ENCODE measurements at regions not wholly inside any gene's neighbourhood (a gene's known extent, or its start where the extent isn't known, plus 50 kb on each side); places are given as distances from the start of the nearest gene placed in this dataset.

- H3K4me3 ChIP-seq (ENCODE audit: low read depth, low read length) = no peak overlapping the region
- no peak for DNase-seq (ENCODE audit: low read depth)
- TF ChIP-seq CTCF (conservative IDR thresholded peaks at IDR 0.05; ENCODE audit: low read depth, low read length) = no peak
Measured at GRCh38 chr12:72146495-72146894, 125.7 kb upstream of the TRHDE start.

GRCh38 chr12:72148709-72149108 is 123.5 kb upstream of the TRHDE start:
- DNase-seq (ENCODE audit: low read depth) = no peak
- TF ChIP-seq CTCF (conservative IDR thresholded peaks at IDR 0.05; ENCODE audit: low read depth, low read length) = no peak
- H3K4me3 ChIP-seq (ENCODE audit: low read depth, low read length) = no peak overlapping the region

- TF ChIP-seq CTCF (conservative IDR thresholded peaks at IDR 0.05; ENCODE audit: low read depth, low read length) = no peak
- no peak for DNase-seq (ENCODE audit: low read depth)
- no peak overlapping the region for H3K4me3 ChIP-seq (ENCODE audit: low read depth, low read length)
Measured at GRCh38 chr12:72162875-72163274, 109.3 kb upstream of the TRHDE start.

- TF ChIP-seq CTCF (conservative IDR thresholded peaks at IDR 0.05; ENCODE audit: low read depth, low read length) = no peak
- no peak for DNase-seq (ENCODE audit: low read depth)
- H3K4me3 ChIP-seq (ENCODE audit: low read depth, low read length) = no peak overlapping the region
Measured at GRCh38 chr12:72168851-72169250, 103.3 kb upstream of the TRHDE start.

GRCh38 chr12:72173974-72174373 is 98.2 kb upstream of the TRHDE start:
- no peak overlapping the region for H3K4me3 ChIP-seq (ENCODE audit: low read depth, low read length)
- TF ChIP-seq CTCF (conservative IDR thresholded peaks at IDR 0.05; ENCODE audit: low read depth, low read length) = no peak

GRCh38 chr12:72178244-72178643 is 93.9 kb upstream of the TRHDE start:
- no peak overlapping the region for H3K4me3 ChIP-seq (ENCODE audit: low read depth, low read length)
- TF ChIP-seq CTCF (conservative IDR thresholded peaks at IDR 0.05; ENCODE audit: low read depth, low read length) = no peak

More at GRCh38 chr12:72173974-72174373, 98.2 kb upstream of the TRHDE start:
- no peak for DNase-seq (ENCODE audit: low read depth)

GRCh38 chr12:72178871-72179270 is 93.3 kb upstream of the TRHDE start:
- no peak overlapping the region for H3K4me3 ChIP-seq (ENCODE audit: low read depth, low read length)
- no peak for DNase-seq (ENCODE audit: low read depth)
- no peak for TF ChIP-seq CTCF (conservative IDR thresholded peaks at IDR 0.05; ENCODE audit: low read depth, low read length)

More at GRCh38 chr12:72178244-72178643, 93.9 kb upstream of the TRHDE start:
- DNase-seq (ENCODE audit: low read depth) = no peak

Measured in choroid plexus epithelial cell (primary cell).